Astrocyte (in vitro differentiated cells and primary cell): ENCODE measurements at regions not wholly inside any gene's neighbourhood (a gene's known extent, or its start where the extent isn't known, plus 50 kb on each side); places are given as distances from the start of the nearest gene placed in this dataset.

Experiments
- EZH2 ChIP-seq: IDR thresholded peaks from 2 replicates; pipeline ENCODE4 v1.6.1; 2012; ENCODE audit warnings: mild to moderate bottlenecking, low read length, inconsistent platforms; ENCODE audit not compliant: insufficient read depth
- TF ChIP-seq, protein P1 (sequence below): IDR thresholded peaks from 2 replicates; pipeline ENCODE4 v1.5.1; 2011; ENCODE audit warnings: low read depth, mild to moderate bottlenecking, inconsistent platforms, low read length, moderate library complexity; ENCODE audit not compliant: insufficient read depth

DNA sequence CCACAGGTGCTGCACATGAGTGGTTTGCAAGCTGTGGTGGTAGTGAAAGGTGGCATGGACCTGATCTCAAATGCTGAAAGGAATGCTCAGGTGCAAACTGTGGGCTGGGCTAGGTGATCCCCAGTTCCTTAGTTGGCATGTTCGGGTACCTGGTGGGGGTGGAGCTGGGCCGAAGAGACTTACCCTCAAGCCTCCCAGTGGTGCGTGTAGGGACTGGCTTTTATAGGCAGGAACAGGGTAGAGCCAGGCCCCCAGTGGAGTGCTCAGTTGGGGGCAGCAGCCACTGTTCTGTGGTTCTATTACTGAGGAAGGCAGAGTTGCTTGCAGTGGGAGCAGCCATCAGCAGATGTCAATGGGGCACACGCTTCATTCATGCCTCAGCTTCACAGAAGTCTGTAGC, 399.8 kb downstream of the HTR1B start:
- no peak for TF ChIP-seq EZH2
- TF ChIP-seq, protein P1, sequence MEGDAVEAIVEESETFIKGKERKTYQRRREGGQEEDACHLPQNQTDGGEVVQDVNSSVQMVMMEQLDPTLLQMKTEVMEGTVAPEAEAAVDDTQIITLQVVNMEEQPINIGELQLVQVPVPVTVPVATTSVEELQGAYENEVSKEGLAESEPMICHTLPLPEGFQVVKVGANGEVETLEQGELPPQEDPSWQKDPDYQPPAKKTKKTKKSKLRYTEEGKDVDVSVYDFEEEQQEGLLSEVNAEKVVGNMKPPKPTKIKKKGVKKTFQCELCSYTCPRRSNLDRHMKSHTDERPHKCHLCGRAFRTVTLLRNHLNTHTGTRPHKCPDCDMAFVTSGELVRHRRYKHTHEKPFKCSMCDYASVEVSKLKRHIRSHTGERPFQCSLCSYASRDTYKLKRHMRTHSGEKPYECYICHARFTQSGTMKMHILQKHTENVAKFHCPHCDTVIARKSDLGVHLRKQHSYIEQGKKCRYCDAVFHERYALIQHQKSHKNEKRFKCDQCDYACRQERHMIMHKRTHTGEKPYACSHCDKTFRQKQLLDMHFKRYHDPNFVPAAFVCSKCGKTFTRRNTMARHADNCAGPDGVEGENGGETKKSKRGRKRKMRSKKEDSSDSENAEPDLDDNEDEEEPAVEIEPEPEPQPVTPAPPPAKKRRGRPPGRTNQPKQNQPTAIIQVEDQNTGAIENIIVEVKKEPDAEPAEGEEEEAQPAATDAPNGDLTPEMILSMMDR: no peak
